HG03135 (cell line): ENCODE measurements at regions not wholly inside any gene's neighbourhood (a gene's known extent, or its start where the extent isn't known, plus 50 kb on each side); places are given as distances from the start of the nearest gene placed in this dataset.

Experiments
- ATAC-seq: cut with Tn5 transposase; IDR thresholded peaks from one replicate; pipeline ENCODE4 v1.9.1; 2021; ENCODE audit warnings: mild to moderate bottlenecking, moderate library complexity; ENCODE audit not compliant: unreplicated experiment

DNA sequence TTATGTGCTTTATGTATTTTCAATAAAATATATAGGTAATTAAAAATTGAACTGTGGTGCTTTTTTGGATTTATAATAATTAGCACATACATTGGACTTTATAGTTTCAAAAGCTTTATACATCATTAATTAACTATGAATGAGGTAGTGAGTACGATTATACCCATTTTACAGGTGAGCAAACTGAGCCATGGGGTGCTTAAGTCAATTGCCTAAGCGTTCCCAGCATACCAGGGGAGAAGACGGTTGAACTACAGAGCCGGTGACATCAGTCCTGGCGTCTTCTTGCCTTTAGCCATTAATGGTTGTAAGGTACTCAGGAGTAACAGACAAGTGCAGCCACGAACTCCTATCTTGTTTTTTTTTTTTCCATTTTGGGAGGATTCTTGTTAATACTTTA, 172.8 kb downstream of the GATA3 start:
- ATAC-seq: no peak

DNA sequence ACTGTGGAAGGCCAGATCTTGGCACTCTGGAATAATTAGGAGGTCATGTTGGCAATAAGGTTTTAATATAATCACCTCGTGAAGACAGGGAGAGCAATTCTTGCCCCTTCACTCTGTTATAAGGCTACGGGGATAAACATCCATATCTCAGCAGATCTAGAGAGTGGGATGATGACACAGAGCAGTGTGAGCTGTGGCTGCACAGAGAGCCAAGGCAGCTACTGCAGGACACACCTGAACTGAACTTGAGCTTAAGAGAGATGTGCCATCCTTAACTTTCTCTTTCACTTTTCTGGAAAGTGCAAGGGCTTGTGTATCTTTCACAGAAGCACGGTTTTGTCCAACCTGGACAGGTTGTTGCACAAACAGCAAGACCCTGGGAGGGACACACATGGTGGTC, 174.7 kb downstream of the GATA3 start:
- no peak for ATAC-seq

DNA sequence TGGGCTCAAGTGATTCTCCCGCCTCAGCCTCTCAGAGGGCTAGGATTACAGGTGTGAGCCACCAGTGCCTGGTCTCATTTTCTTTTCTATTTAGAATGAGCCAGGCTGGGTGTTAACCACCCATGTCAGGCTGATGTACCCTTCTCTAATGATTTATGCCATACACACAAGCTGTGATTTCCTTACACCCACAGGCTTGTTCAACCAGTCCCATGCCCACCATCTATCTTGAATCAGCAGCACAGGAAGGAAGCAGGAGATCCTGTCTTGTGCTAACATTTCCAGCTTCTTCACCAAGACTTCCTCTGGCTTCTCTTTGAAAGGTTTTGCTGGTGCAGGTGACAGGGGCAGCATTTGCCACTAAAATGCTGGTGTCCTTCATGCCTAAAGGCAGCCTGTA, 176.4 kb downstream of the GATA3 start:
- ATAC-seq: no peak

DNA sequence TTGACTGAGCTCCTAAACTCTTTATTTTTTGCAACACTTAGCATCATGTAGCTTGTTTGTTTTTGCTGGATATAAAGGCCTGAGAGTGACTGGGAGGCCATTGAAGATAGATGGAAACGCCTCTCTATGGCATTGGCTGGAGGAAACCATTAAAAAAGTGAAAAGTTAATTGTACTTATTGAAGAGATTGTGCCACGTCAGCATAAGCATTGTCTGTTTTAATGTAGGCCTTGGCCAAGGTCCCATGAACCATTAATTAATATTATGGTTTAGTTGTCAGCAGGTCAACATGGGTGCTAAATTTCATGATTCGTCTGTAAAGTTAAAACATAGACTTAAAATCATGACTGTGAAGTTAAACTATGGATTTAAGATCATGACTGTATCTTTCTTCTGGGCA, 178.6 kb downstream of the GATA3 start:
- ATAC-seq: no peak

DNA sequence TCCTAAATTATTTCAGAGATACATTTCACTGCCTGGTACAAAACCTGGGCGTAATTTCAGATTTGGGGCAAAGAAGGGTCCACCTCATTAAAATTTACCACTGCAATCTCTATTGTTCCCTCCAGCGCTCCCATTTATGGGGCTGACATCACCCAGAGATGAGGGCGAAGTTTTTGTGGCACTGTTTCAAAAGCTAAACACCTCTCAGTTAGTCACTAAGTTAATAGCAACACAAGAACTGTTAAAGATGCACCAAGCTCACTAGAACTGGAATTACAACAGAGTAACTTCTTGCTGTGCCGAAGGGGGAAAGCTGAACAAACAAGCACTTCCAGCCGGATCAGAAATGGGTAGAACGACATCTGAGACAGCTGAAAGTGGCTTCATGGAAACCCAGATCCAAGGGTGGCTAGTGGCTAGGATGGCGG, 179.4 kb downstream of the GATA3 start:
- no peak for ATAC-seq

DNA sequence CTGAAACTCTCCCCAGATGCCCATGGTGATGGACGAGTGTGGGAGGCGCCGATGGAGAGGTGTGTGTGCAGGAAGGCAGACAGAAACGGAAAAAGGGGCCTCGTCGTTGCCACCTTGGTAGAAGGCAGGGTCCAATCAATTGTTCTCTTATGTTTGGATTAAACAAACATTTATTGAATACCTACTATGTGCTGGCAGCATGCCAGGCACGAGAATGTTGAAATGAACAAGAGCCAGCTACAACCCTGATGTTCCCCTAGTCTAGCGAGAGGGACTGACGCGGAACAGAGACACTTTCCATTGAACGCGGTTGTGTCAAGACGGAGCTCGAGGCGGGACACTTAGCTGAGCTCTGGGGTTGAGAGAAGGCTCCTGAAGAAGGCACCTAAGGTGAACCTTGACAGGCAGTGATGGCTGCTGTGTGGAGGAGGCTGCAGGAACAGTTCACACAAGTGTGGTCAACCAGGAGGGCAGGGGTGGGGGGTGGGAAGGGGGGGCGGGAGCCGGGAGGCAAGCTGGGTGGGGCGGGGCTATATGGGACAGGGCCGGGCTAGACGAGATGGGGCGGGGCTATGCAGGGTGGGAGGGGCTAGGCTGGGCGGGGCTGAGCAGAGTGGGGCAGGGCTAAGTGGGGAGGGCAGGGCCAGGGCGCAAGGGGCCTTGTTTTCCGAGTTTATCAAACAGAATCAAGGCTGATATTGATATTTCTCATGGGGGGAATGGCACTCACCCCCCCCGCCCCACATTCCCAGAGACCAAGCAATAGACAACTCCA, 181.0 kb downstream of the GATA3 start:
- no peak for ATAC-seq

DNA sequence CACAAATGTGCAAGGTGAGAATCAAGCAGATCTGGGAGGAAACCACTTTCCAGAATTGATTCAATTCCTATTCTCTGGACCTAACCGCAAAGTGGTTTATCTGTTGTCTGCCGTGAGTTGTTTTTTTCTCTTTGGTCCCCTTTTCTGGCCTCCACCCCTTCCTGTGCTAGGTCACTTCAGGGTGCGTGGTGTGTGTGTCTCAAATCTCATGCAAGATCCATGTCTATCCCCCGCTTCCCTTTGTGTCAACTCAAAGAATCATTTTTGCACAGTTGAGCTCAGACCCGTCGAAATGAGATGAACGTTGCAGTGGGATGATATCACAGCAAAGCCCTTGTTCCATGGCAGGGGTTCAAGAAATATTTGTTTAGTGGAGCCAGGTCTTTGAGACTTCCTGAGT, 184.5 kb downstream of the GATA3 start:
- no peak for ATAC-seq

DNA sequence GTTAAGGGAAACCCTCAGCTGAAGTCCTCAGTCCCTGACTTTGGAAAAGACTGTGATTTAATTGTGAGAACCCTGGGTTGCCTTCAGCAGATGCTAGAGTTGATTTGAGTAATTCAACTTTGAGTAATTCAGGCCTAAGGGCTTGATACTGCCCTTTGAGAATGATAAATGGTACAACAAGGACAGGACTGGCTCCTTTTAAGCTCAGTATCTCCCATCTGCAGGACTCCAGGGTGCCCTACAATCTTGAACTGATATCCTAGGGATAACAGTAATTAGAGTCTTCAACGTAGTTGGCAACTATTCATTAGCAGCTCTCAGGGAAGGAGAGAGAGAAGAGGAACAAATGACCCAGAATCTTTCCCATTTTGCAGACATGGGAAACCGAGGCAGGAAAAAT, 186.4 kb downstream of the GATA3 start:
- no peak for ATAC-seq

DNA sequence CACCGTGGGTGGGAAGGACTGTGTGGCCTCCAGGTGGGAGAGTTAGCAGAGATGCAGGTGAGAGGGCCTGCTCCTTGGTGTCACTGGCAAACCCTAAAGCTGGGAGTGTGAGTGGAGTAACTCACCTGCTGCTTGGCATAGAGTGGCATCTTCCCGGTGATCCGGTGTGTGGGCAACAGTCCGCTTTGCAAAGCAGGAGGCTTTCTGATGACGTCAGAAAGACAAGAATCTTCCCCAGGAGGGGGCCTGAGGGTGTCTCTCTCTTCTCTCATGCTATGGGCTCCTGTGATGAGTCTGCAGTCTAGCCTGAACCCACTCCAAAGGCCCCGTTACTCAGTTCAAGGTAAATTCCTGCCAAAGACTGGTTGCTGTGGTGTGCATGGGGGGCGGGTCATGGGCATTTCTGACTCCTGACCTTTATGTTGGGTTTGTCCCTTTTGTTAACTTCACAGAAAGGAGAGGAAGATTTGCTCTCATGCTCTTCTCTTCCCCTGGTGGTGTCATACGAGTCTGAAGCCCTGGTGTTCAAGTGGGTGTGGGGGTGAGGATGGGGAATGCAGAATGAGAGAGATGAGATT, 187.9 kb downstream of the GATA3 start:
- ATAC-seq: no peak

DNA sequence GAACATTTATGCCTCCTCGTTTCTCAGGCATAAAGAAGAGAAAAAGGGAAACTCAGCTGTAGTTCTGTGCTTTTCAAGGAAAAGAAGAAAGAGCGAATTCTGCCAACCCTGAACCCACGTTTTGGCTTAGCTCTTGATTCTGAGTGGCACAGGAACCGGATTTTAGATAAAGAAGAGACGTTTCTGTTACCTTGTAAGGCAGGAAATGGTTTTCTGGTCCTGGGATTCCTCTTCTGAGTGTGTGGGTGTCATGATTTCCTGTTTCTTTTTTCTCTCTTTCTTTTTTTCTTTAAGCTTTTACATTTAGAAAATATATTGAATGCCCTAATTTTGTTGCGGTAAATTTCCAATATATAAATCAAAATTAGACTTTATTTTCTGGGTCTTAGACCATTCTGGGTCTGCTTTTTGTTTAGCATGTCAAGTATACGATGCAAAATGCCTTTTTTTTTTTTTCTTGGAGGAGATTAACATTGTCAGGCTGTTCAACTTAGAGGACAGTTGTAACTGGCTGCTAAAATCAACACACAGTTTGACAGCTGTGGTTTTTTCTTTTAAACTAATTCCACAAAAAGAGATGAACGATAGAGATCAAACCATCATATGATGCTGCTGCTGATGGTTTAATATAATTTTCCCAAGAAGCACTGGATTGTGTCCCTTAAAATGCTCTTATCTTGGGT, 190.8 kb downstream of the GATA3 start:
- no peak for ATAC-seq

DNA sequence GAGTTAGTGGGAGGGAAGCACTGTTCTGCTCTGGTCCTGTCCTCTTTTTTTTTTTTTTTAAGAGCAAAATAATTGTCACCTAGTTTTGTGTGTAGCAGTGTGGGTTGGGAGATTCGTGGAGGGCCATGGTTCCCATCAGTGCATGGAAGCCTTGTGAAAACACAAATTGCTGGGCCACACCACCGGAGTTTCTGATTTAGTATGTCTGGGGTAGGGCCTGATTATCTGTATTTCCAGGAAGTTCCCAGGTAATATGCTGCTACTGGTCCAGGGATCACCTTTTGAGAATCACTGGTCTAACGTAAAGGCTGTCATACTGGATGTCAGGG, 191.3 kb downstream of the GATA3 start:
- ATAC-seq: no peak

DNA sequence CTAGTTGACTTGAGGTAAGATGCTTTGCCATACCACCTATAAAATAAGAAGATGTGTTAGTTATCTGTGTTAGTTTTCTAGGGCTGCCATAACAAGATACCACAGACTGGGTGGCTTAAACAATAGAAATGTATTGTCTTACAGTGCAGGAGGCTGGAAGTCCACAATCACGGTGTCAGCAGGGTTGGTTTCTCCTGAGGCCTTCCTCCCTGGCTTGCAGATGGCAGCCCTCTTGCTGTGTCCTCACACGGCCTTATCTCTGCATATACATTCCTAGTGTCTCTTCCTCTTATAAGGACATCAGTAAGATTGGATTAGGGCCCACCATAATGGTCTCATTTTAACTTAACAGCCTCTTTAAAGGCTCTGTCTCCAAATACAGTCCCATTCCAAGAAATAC, 192.1 kb downstream of the GATA3 start:
- no peak for ATAC-seq

DNA sequence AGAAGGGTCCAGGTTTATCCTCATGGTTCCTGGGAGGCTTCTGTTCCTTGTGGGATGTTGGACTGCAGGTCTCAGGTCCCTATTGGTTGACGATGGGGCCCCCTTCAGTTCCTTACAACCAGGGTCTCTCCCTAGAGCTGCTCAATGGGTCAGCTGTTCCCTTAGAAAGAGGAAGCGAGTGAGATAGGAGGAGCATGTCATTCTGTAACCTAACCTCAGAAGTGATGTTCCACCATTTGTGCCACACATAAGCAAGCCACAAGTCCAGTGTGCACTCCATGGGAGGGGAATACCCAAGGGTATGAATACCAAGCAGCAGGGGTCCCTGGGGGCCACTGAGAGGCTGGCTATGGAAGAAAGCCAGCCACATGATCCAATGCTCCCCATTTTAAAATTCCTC, 192.7 kb downstream of the GATA3 start:
- no peak for ATAC-seq

DNA sequence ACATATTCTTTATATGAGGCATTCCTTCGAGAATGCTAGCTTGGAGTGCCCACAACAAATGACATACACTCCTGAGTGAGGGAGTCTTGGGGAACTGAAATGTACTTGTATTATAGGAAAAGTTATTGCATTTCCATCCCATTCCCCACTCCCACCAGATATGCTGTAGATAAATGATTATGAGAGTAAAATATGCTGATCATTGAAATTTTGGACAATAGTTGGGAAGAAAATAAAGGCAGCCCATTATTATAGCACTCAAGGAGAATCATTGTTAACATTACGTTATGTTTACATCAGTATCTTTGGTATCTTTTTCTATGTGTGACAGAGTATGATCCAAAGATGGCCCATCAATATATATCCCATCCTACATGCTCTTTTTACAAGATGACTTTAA, 194.4 kb downstream of the GATA3 start:
- ATAC-seq: no peak

DNA sequence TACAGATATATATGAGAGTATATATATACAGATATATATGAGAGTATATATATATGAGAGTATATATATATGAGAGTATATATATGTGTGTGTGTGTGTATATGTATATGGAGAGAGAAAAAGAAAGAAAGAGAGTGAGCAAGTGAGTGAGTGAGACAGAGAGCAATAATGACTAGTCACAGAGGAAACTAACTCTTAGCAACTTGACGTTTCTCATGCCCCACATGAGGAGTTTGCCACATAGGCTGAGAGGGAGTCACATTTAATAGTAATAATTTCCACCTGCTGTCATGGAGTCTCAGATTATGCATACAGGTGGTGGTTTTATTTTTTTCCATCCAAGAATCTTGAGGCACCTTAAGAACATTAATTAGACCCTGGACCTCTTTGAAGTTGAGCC, 199.9 kb downstream of the GATA3 start:
- ATAC-seq: no peak

DNA sequence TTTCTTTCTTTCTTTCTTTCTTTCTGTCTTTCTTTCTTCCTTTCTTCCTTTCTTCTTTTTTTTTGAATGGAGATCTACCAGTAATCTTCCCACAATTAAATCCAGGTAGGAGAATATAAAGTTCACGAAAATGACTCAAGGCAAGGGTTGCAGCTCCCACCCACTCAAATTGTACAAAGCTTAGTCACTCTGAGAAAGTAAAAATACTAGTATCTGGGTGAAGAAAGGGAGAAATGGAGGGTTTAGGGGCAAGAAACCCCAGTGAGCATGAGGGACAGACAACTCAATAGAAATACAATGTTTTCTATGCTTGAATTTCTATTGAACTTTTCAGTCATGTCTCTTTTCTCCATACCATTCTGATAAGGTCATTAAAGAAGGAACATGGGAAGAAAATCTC, 200.8 kb downstream of the GATA3 start:
- no peak for ATAC-seq

DNA sequence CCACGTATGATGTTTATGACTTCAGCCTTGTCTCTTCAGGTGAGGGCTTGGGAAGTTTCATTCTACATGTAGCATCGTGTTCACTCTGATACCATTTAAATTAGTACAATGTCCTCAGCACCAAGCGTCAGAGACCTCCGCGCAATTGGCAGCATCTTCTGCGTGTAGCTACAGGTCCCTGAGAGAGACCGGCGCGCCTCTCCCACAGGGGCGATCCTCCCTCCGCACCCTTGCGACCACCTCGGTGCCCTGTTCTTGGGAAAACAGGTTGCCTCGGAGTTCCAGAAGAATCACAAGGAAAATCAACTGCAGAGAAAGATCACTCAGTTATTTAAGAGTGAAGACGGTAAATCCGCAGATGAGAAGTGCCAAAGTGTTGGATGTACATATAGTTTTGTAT, 206.2 kb downstream of the GATA3 start:
- ATAC-seq: no peak

DNA sequence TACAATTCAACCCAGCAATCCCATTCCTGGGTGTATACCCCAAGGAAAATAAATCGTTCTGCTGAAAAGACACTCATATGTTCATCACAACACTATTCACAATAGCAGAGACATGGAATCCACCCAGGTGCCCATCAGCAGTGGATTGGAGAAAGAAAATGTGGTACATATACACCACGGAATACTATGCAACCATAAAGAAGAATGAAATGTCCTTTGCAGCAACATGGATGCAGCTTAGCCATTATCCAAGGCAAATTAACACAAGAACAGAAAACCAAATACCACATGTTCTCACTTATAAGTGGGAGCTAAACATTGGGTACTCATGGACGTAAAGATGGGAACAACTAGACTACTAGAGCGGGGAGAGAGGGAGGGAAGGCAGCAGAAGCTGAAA, 207.8 kb downstream of the GATA3 start:
- no peak for ATAC-seq

DNA sequence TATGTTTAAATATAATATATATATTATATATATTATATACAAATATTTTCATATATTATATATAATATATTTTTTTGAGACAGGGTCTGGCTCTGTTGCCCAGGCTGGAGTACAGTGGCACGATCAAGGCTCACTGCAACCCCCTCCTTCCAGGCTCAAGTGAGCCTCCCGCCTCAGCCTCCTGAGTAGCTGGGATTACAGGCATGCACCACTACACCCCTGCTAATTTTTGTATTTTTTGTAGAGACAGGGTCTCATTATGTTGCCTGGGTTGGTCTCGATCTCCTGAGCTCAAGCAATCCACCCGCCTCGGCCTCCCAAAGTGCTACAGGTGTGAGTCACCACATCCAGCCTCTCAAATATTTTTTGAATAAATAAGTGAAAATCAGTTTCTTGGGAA, 215.5 kb downstream of the GATA3 start:
- ATAC-seq: no peak

DNA sequence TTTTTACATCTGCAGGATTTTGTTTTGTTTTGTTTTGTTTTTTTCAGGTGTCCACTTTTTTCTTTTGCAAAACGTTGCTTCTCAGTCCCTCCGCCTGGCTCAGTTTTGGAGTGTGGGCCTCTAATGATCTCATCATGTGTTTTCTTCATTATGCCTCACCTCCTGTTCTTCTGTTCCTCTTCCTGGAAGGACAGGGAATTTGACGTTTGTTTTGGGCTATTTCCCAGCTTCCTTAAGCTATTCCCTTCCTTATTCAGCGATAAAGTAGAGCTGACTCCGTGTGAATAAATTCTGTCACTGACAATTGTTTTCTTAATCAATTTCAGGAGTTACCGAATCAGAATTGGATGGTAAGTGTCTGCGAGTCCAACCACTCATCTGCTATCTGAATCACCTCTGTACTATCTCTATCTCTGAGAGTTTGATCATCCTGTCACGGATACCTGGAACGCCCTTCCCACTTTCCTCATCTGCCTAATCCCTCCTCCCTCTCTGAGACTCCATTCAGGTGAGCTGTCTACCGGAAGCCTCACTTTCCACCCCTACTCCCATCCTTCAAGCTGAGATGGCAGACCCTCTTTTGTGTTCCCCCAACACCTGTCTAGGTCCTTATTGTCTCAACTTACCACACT, 218.4 kb downstream of the GATA3 start:
- ATAC-seq: no peak

DNA sequence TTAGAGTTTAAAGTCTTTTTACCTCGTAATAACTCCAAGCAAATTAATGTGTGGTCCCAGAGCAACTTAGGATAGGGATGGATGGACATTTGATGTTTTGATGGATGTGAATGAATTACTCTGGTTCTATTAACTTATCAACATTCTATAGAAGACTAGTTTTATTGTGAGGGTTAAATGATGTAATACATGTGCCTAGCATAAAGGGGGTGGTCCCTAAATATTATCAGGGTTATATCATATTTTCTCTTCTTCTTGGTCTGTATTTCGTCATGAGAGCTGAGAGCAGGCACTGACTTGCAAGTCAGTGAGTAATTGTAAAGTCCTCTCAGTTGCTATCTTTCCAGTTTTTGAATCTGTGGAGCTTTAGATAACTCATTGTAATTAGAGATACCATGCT, 219.3 kb downstream of the GATA3 start:
- no peak for ATAC-seq

DNA sequence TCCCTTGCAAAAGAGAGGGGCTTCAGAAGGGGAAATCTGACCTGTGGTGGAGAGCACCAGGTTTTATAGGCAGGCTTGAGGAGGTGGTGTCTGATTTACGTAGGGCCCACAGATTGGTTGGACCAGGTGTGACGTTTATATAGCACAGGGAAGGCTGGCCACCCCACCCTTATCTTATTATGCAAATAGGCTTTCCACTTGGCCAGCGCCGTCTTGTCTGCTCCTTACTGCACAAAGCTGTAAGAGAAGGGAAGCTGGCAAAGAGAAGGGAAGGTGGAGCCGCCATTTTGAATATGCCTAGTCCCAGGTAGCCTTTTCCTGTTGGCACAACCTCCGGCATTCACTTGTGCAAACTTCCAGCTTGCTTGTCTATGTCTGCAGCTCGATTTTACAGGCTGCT, 221.4 kb downstream of the GATA3 start:
- ATAC-seq: no peak
